Right lobe of liver (tissue), 6 donors: ENCODE measurements at regions not wholly inside any gene's neighbourhood (a gene's known extent, or its start where the extent isn't known, plus 50 kb on each side); places are given as distances from the start of the nearest gene placed in this dataset.

Source experiments
- ATAC-seq, 4 donors: fragments of 200-7000 bp; cut with Tn5 transposase; one replicate each; pipeline ENCODE4 v1.9.1; 2020; ENCODE audit warnings: mild to moderate bottlenecking in 4 of 4, moderate library complexity in 4 of 4
- DNase-seq, 3 donors: peaks; one replicate each; pipeline ENCODE4 v3.0.0-alpha.2; 2020
- H3K27ac ChIP-seq, 3 donors: fragments of 200-600 bp; one replicate each; pipeline ENCODE4 v1.8.0; 2022
- H3K27me3 ChIP-seq, 2 donors: fragments of 200-600 bp; one replicate each; pipeline ENCODE4 v1.8.0; 2022
- H3K36me3 ChIP-seq, 4 donors: fragments of 200-600 bp; sonication (generic) in 1 of 4; one replicate each; pipeline versions ENCODE4 v1.5.1 to v1.8.0; 2017 to 2022; ENCODE audit warnings: control low read depth in 1 of 4
- H3K4me1 ChIP-seq, 4 donors: fragments of 200-600 bp; sonication (generic) in 1 of 4; one replicate each; pipeline versions ENCODE4 v1.5.1 to v1.8.0; 2017 to 2022; ENCODE audit warnings: control low read depth in 1 of 4
- H3K4me3 ChIP-seq, 3 donors: fragments of 200-600 bp; one replicate each; pipeline ENCODE4 v1.8.0; 2022
- H3K9me3 ChIP-seq, 4 donors: fragments of 200-600 bp; sonication (generic) in 1 of 4; one replicate each; pipeline versions ENCODE4 v1.5.1 to v1.8.0; 2017 to 2022; ENCODE audit warnings: control low read depth in 1 of 4
- CTCF ChIP-seq, 4 donors: fragments of 200-600 bp in 3 of 4; fragments of 450-650 bp in 1 of 4; IDR thresholded peaks; one replicate each; pipeline versions ENCODE4 v1.5.1 to v1.8.0; 2016 to 2022; ENCODE audit warnings: antibody characterized with exemption in 4 of 4, mild to moderate bottlenecking in 2 of 4
- POLR2A ChIP-seq: fragments of 450-650 bp; IDR thresholded peaks from one replicate; pipeline ENCODE4 v1.6.1; 2017; ENCODE audit warnings: antibody characterized with exemption, mild to moderate bottlenecking
- WGBS: methylation state at CpG from one replicate; pipeline ENCODE4 v1.1.6; 2018; ENCODE audit warnings: low coverage, low lambda C conversion rate; ENCODE audit not compliant: insufficient coverage; ENCODE audit errors: missing lambda C conversion rate; 5-methylcytosine and 5-hydroxymethylcytosine counted together
- intact Hi-C, 2 donors: fragments of 100-400 bp; cut with DNase I; formaldehyde crosslinking; loops; one replicate each; pipeline versions ENCODE4 v1.11.2 to v1.14.1; 2022
- donor health status: DM: no; HTN: yes; CAD: no.
- donor health status: DM: no; HTN: no; CAD: no.
- donor health status: DM: no; HTN: no; CAD: no.
- donor health status: DM: no; HTN: yes; CAD: no.
- donor health status: DM: no; HTN: yes; CAD: no.

- no peak for DNase-seq
- intact Hi-C loops, result no loop called here
- Histone ChIP-seq H3K4me3 (no peak overlapping the region), H3K36me3 (no peaks in the 10 kb centered on the region), H3K27ac (no peak overlapping the region), H3K27me3 (no peaks in the 10 kb centered on the region), H3K9me3 (no peaks in the 10 kb centered on the region), H3K4me1 (no peaks in the 10 kb centered on the region)
- WGBS, result 52% methylated on average over 6 of the region's 7 CpGs
- ATAC-seq, result no peak
- no peak for TF ChIP-seq POLR2A
Observed at GRCh38 chr10:7075851-7076250, 335.0 kb downstream of the SFMBT2 start.

- DNase-seq (no peak), ATAC-seq (no peak)
- Histone ChIP-seq H3K27me3 (no peaks in the 10 kb centered on the region), H3K4me3 (no peak overlapping the region), H3K9me3 (no peaks in the 10 kb centered on the region), H3K36me3 (no peaks in the 10 kb centered on the region), H3K4me1 (no peaks in the 10 kb centered on the region), H3K27ac (no peak overlapping the region)
- TF ChIP-seq POLR2A (no peak), CTCF (IDR thresholded peaks at IDR 0.05) (no peak)
- WGBS, result 34% methylated on average over 5 of the region's 5 CpGs
- intact Hi-C loops, result no loop called here
Observed at GRCh38 chr10:7075110-7075509, 335.7 kb downstream of the SFMBT2 start.

GRCh38 chr10:7071421-7071820, 339.4 kb downstream of the SFMBT2 start:
- DNase-seq (no peak), ATAC-seq (no peak)
- H3K27me3 ChIP-seq, result no peaks in the 10 kb centered on the region
- intact Hi-C loops, result no loop called here
- no peaks in the 10 kb centered on the region for H3K36me3 ChIP-seq
- TF ChIP-seq CTCF (IDR thresholded peaks at IDR 0.05) (no peak), POLR2A (no peak)
- H3K4me1 ChIP-seq, result no peaks in the 10 kb centered on the region
- H3K9me3 ChIP-seq, result no peaks in the 10 kb centered on the region
- H3K4me3 ChIP-seq, result no peak overlapping the region
- no peak overlapping the region for H3K27ac ChIP-seq
- WGBS, result 42% methylated on average over 2 of the region's 2 CpGs

GRCh38 chr10:7070950-7071349, 339.9 kb downstream of the SFMBT2 start:
- intact Hi-C loops, result no loop called here
- Histone ChIP-seq H3K36me3 (no peaks in the 10 kb centered on the region), H3K4me3 (no peak overlapping the region), H3K27ac (no peak overlapping the region), H3K9me3 (no peaks in the 10 kb centered on the region), H3K4me1 (no peaks in the 10 kb centered on the region), H3K27me3 (no peaks in the 10 kb centered on the region)
- 44% methylated on average over 2 of the region's 2 CpGs for WGBS
- DNase-seq (no peak), ATAC-seq (no peak)
- TF ChIP-seq CTCF (IDR thresholded peaks at IDR 0.05), result no peak
- TF ChIP-seq POLR2A, result no peak

- H3K9me3 ChIP-seq, result no peaks in the 10 kb centered on the region
- H3K27me3 ChIP-seq, result no peaks in the 10 kb centered on the region
- H3K4me3 ChIP-seq, result no peak overlapping the region
- ATAC-seq (no peak), DNase-seq (no peak)
- intact Hi-C loops, result no loop called here
- no peaks in the 10 kb centered on the region for H3K36me3 ChIP-seq
- H3K4me1 ChIP-seq, result no peaks in the 10 kb centered on the region
- no peak overlapping the region for H3K27ac ChIP-seq
- 86% methylated on average over 5 of the region's 6 CpGs for WGBS
- TF ChIP-seq CTCF (IDR thresholded peaks at IDR 0.05), result no peak
- TF ChIP-seq POLR2A, result no peak
Observed at GRCh38 chr10:7069706-7070105, 341.1 kb downstream of the SFMBT2 start.
